ENCODE measurements at regions not wholly inside any gene's neighbourhood (a gene's known extent, or its start where the extent isn't known, plus 50 kb on each side); places are given as distances from the start of the nearest gene placed in this dataset.

GRCh38 chr12:42660968-42661937 is 71.7 kb upstream of the PRICKLE1 start:
- no peak for DNase-seq (ENCODE audit: low read depth)
- H3K4me3 ChIP-seq (ENCODE audit: control insufficient read depth, low read depth, low read length), result no peak overlapping the region
- TF ChIP-seq CTCF (conservative IDR thresholded peaks at IDR 0.05; ENCODE audit: control insufficient read depth, insufficient read depth, low read depth, low read length), result no peak

GRCh38 chr12:42660117-42660516 is 70.6 kb upstream of the PRICKLE1 start:
- no peak for DNase-seq (ENCODE audit: low read depth)
- TF ChIP-seq CTCF (conservative IDR thresholded peaks at IDR 0.05; ENCODE audit: control insufficient read depth, insufficient read depth, low read depth, low read length), result no peak
- no peak overlapping the region for H3K4me3 ChIP-seq (ENCODE audit: control insufficient read depth, low read depth, low read length)

GRCh38 chr12:42652048-42652447 is 62.5 kb upstream of the PRICKLE1 start:
- no peak for TF ChIP-seq CTCF (conservative IDR thresholded peaks at IDR 0.05; ENCODE audit: control insufficient read depth, insufficient read depth, low read depth, low read length)
- DNase-seq (ENCODE audit: low read depth), result no peak
- no peak overlapping the region for H3K4me3 ChIP-seq (ENCODE audit: control insufficient read depth, low read depth, low read length)

- no peak for DNase-seq (ENCODE audit: low read depth)
- TF ChIP-seq CTCF (conservative IDR thresholded peaks at IDR 0.05; ENCODE audit: control insufficient read depth, insufficient read depth, low read depth, low read length), result no peak
Observed at GRCh38 chr12:42648061-42648460, 58.5 kb upstream of the PRICKLE1 start.

GRCh38 chr12:42643881-42644579 is 54.5 kb upstream of the PRICKLE1 start:
- no peak for DNase-seq (ENCODE audit: low read depth)
- H3K4me3 ChIP-seq (ENCODE audit: control insufficient read depth, low read depth, low read length), result no peak overlapping the region
- no peak for TF ChIP-seq CTCF (conservative IDR thresholded peaks at IDR 0.05; ENCODE audit: control insufficient read depth, insufficient read depth, low read depth, low read length)

More at GRCh38 chr12:42648061-42648460, 58.5 kb upstream of the PRICKLE1 start:
- H3K4me3 ChIP-seq (ENCODE audit: control insufficient read depth, low read depth, low read length), result no peak overlapping the region

- no peak overlapping the region for H3K4me3 ChIP-seq (ENCODE audit: control insufficient read depth, low read depth, low read length)
- peak; percentile 57 for DNase-seq (ENCODE audit: low read depth)
- no peak for TF ChIP-seq CTCF (conservative IDR thresholded peaks at IDR 0.05; ENCODE audit: control insufficient read depth, insufficient read depth, low read depth, low read length)
Observed at GRCh38 chr12:42641221-42641885, 51.8 kb upstream of the PRICKLE1 start.
